HG02884 (cell line): ENCODE measurements at regions not wholly inside any gene's neighbourhood (a gene's known extent, or its start where the extent isn't known, plus 50 kb on each side); places are given as distances from the start of the nearest gene placed in this dataset.

Experiments used
- ATAC-seq: cut with Tn5 transposase; IDR thresholded peaks from one replicate; pipeline ENCODE4 v1.9.1; 2021; ENCODE audit warnings: mild to moderate bottlenecking, moderate library complexity; ENCODE audit not compliant: unreplicated experiment

- ATAC-seq = no peak
Observed at GRCh38 chr6:165883851-165884640, 221.0 kb upstream of the PDE10A start.

- ATAC-seq = no peak
Observed at GRCh38 chr6:165881806-165882205, 218.8 kb upstream of the PDE10A start.

GRCh38 chr6:165880686-165881085 is 217.6 kb upstream of the PDE10A start:
- no peak for ATAC-seq

GRCh38 chr6:165877773-165878172 is 214.7 kb upstream of the PDE10A start:
- ATAC-seq = no peak

GRCh38 chr6:165877192-165877591 is 214.2 kb upstream of the PDE10A start:
- no peak for ATAC-seq

GRCh38 chr6:165876588-165876987 is 213.5 kb upstream of the PDE10A start:
- no peak for ATAC-seq

- ATAC-seq = no peak
Observed at GRCh38 chr6:165875946-165876345, 212.9 kb upstream of the PDE10A start.

GRCh38 chr6:165873976-165874375 is 210.9 kb upstream of the PDE10A start:
- no peak for ATAC-seq

GRCh38 chr6:165872811-165873210 is 209.8 kb upstream of the PDE10A start:
- ATAC-seq = no peak

GRCh38 chr6:165872311-165872710 is 209.3 kb upstream of the PDE10A start:
- ATAC-seq = no peak

GRCh38 chr6:165871571-165871970 is 208.5 kb upstream of the PDE10A start:
- no peak for ATAC-seq

- ATAC-seq = no peak
Observed at GRCh38 chr6:165869526-165869925, 206.5 kb upstream of the PDE10A start.

GRCh38 chr6:165864925-165865324 is 201.9 kb upstream of the PDE10A start:
- ATAC-seq = no peak

- ATAC-seq = no peak
Observed at GRCh38 chr6:165864218-165864617, 201.2 kb upstream of the PDE10A start.

GRCh38 chr6:165863801-165864200 is 200.8 kb upstream of the PDE10A start:
- no peak for ATAC-seq

GRCh38 chr6:165862813-165863212 is 199.8 kb upstream of the PDE10A start:
- ATAC-seq = no peak

- ATAC-seq = no peak
Observed at GRCh38 chr6:165861226-165861625, 198.2 kb upstream of the PDE10A start.

- no peak for ATAC-seq
Observed at GRCh38 chr6:165858586-165858985, 195.5 kb upstream of the PDE10A start.

GRCh38 chr6:165855856-165856255 is 192.8 kb upstream of the PDE10A start:
- no peak for ATAC-seq

- ATAC-seq = no peak
Observed at GRCh38 chr6:165854863-165855593, 192.0 kb upstream of the PDE10A start.

GRCh38 chr6:165854061-165854862 is 191.2 kb upstream of the PDE10A start:
- no peak for ATAC-seq
